HepG2 (cell line): ENCODE measurements at regions not wholly inside any gene's neighbourhood (a gene's known extent, or its start where the extent isn't known, plus 50 kb on each side); places are given as distances from the start of the nearest gene placed in this dataset.
A peak's percentile ranks its signal among the peaks of the same experiment; 100 is the strongest.

ENCODE experiments used
- ATF7 ChIP-seq, 2 experiments: fragments of 450-650 bp in 1 of 2; sonication (generic) in 1 of 2; formaldehyde crosslinking in 1 of 2; IDR thresholded peaks; 2 replicates each; pipeline versions ENCODE4 v1.4.0 to v1.6.1; 2016 to 2020; ENCODE audit warnings: antibody characterized with exemption in 1 of 2, mild to moderate bottlenecking in 1 of 2, missing genetic modification reagents in 1 of 2
- CEBPG ChIP-seq: IDR thresholded peaks from 2 replicates; pipeline ENCODE4 v1.6.1; 2016
- DNMT3B ChIP-seq: conservative IDR thresholded peaks from 2 replicates; pipeline ENCODE4 v1.6.1; 2016; ENCODE audit warnings: missing biosample characterization, control low read depth
- ERF ChIP-seq: IDR thresholded peaks from 2 replicates; pipeline ENCODE4 v1.6.1; 2018; ENCODE audit warnings: missing biosample characterization, missing genetic modification reagents
- FOSL2 ChIP-seq: sonication (generic); formaldehyde crosslinking; IDR thresholded peaks from 2 replicates; pipeline ENCODE4 v1.4.0; 2020; ENCODE audit warnings: missing genetic modification reagents
- FOXM1 ChIP-seq: sonication (generic); formaldehyde crosslinking; IDR thresholded peaks from 2 replicates; pipeline ENCODE4 v1.5.0; 2020; ENCODE audit warnings: missing genetic modification reagents
- FOXP4 ChIP-seq: sonication (generic); formaldehyde crosslinking; IDR thresholded peaks from 2 replicates; pipeline ENCODE4 v1.4.0; 2020; ENCODE audit warnings: missing genetic modification reagents
- HDAC1 ChIP-seq: sonication (generic); formaldehyde crosslinking; IDR thresholded peaks from 2 replicates; pipeline ENCODE4 v1.5.1; 2020; ENCODE audit warnings: mild to moderate bottlenecking, missing genetic modification reagents
- NCOA1 ChIP-seq: sonication (generic); formaldehyde crosslinking; IDR thresholded peaks from 2 replicates; pipeline ENCODE4 v1.9.0; 2021; ENCODE audit warnings: missing genetic modification reagents
- NCOA2 ChIP-seq: sonication (generic); formaldehyde crosslinking; IDR thresholded peaks from 2 replicates; pipeline ENCODE4 v1.8.0; 2022; ENCODE audit warnings: inconsistent platforms
- RBM22 ChIP-seq: fragments of 200-400 bp; formaldehyde crosslinking; optimal IDR thresholded peaks from 2 replicates; pipeline ENCODE3; 2017; ENCODE audit warnings: mild to moderate bottlenecking, low read length, moderate library complexity
- TAF1 ChIP-seq: sonication (generic); formaldehyde crosslinking; IDR thresholded peaks from 2 replicates; pipeline ENCODE4 v1.4.0; 2020; ENCODE audit warnings: missing genetic modification reagents
- TBX2 ChIP-seq: sonication (generic); formaldehyde crosslinking; IDR thresholded peaks from 2 replicates; pipeline ENCODE4 v1.5.0; 2020; ENCODE audit warnings: missing genetic modification reagents, mild to moderate bottlenecking, borderline replicate concordance
- TBX3 ChIP-seq: fragments of 450-650 bp; IDR thresholded peaks from 2 replicates; pipeline ENCODE4 v1.6.1; 2017; ENCODE audit warnings: antibody characterized with exemption, mild to moderate bottlenecking, inconsistent platforms, borderline replicate concordance
- TCF7 ChIP-seq: sonication (generic); IDR thresholded peaks from 2 replicates; pipeline ENCODE4 v1.6.1; 2016; ENCODE audit warnings: antibody characterized with exemption, low read depth
- TEAD2 ChIP-seq: sonication (generic); formaldehyde crosslinking; IDR thresholded peaks from 2 replicates; pipeline ENCODE4 v1.9.0; 2021; ENCODE audit warnings: missing genetic modification reagents
- TFE3 ChIP-seq: IDR thresholded peaks from 2 replicates; pipeline ENCODE4 v1.6.1; 2016
- TRAFD1 ChIP-seq: sonication (generic); formaldehyde crosslinking; IDR thresholded peaks from 2 replicates; pipeline ENCODE4 v1.5.1; 2020; ENCODE audit warnings: missing genetic modification reagents, mild to moderate bottlenecking, borderline replicate concordance
- ZFX ChIP-seq: sonication (generic); formaldehyde crosslinking; IDR thresholded peaks from 2 replicates; pipeline ENCODE4 v1.4.0; 2020; ENCODE audit warnings: mild to moderate bottlenecking, low read depth, missing genetic modification reagents, moderate library complexity
- ZNF20 ChIP-seq: sonication (generic); formaldehyde crosslinking; IDR thresholded peaks from 2 replicates; pipeline ENCODE4 v1.4.0; 2020; ENCODE audit warnings: mild to moderate bottlenecking, moderate library complexity, missing genetic modification reagents
- ZNF501 ChIP-seq: sonication (generic); formaldehyde crosslinking; IDR thresholded peaks from 2 replicates; pipeline ENCODE4 v1.5.1; 2020; ENCODE audit warnings: mild to moderate bottlenecking, moderate library complexity, missing genetic modification reagents
- ZNF562 ChIP-seq: sonication (generic); formaldehyde crosslinking; IDR thresholded peaks from 2 replicates; pipeline ENCODE4 v1.8.0; 2022; ENCODE audit warnings: missing genetic modification reagents, borderline replicate concordance
- ZSCAN21 ChIP-seq: sonication (generic); formaldehyde crosslinking; IDR thresholded peaks from 2 replicates; pipeline ENCODE4 v1.8.0; 2022; ENCODE audit warnings: mild to moderate bottlenecking, missing genetic modification reagents, moderate library complexity, borderline replicate concordance
- ZSCAN5A ChIP-seq: sonication (generic); formaldehyde crosslinking; IDR thresholded peaks from 2 replicates; pipeline ENCODE4 v1.8.0; 2022; ENCODE audit warnings: mild to moderate bottlenecking, missing genetic modification reagents, borderline replicate concordance

- TF ChIP-seq ZSCAN5A (CRISPR knock-in tag), result no peak
- peak; percentile 67; the same call in 1 of the 2 replicates for TF ChIP-seq TFE3 (CRISPR knock-in tag)
- no peak for TF ChIP-seq RBM22
- TF ChIP-seq ZNF562, result no peak
- no peak for TF ChIP-seq ERF (CRISPR knock-in tag)
- TF ChIP-seq HDAC1 (CRISPR knock-in tag), result 0 out of 2 replicates have a peak, but pooled peaks have one; percentile 21
- no peak for TF ChIP-seq DNMT3B
- peak; percentile 31 for TF ChIP-seq CEBPG (CRISPR knock-in tag)
- peak; percentile 87 for TF ChIP-seq FOXP4 (CRISPR knock-in tag)
- TF ChIP-seq ATF7 (IDR thresholded peaks at IDR 0.05), result no peak
- TF ChIP-seq ATF7 (CRISPR knock-in tag; IDR thresholded peaks at IDR 0.05), result no peak
- no peak for TF ChIP-seq ZNF20 (CRISPR knock-in tag)
- peak; percentile 35; the same call in 1 of the 2 replicates for TF ChIP-seq FOSL2 (CRISPR knock-in tag)
- TF ChIP-seq TEAD2, result no peak
- TF ChIP-seq TCF7, result peak; percentile 45; the same call in 1 of the 2 replicates
- TF ChIP-seq TBX2 (CRISPR knock-in tag), result peak; percentile 53
- TF ChIP-seq NCOA1 (CRISPR knock-in tag), result no peak
- peak; percentile 72 for TF ChIP-seq NCOA2
- no peak for TF ChIP-seq ZSCAN21 (CRISPR knock-in tag)
- no peak for TF ChIP-seq TBX3
- peak; percentile 56; the same call in 1 of the 2 replicates for TF ChIP-seq ZNF501 (CRISPR knock-in tag)
- TF ChIP-seq ZFX (CRISPR knock-in tag), result peak; percentile 51; the same call in 1 of the 2 replicates
- TF ChIP-seq TAF1 (CRISPR knock-in tag), result peak; percentile 28; the same call in 1 of the 2 replicates
- TF ChIP-seq TRAFD1 (CRISPR knock-in tag), result no peak
- TF ChIP-seq FOXM1, result no peak
Observed at GRCh38 chr13:40477623-40478608, 188.5 kb downstream of the FOXO1 start (continued).
